BLaER1 treated with 17β-estradiol and CSF1 and Interleukin-3, amounts not matched to agents 10 nM and 100 nM (cell line): ENCODE measurements at regions not wholly inside any gene's neighbourhood (a gene's known extent, or its start where the extent isn't known, plus 50 kb on each side); places are given as distances from the start of the nearest gene placed in this dataset.
A peak's percentile ranks its signal among the peaks of the same experiment; 100 is the strongest.
"Not testable (repeated sequence)": the region's sequence is repeated elsewhere in the genome, so short reads cannot be mapped to it uniquely, and the experiment has no call there.

Experiments
- H3K27ac ChIP-seq, 11 experiments: shearing (Covaris generic); formaldehyde crosslinking; 2 replicates each; pipeline ENCODE4 v1.8.1; 2022
- H3K27me3 ChIP-seq, 11 experiments: shearing (Covaris generic); formaldehyde crosslinking; 2 replicates each; pipeline ENCODE4 v1.8.1; 2022
- H3K36me3 ChIP-seq, 11 experiments: shearing (Covaris generic); formaldehyde crosslinking; 2 replicates each; pipeline ENCODE4 v1.8.1; 2022
- H3K4me1 ChIP-seq, 10 experiments: shearing (Covaris generic); formaldehyde crosslinking; 2 replicates each; pipeline ENCODE4 v1.8.1; 2022
- H3K4me2 ChIP-seq, 11 experiments: shearing (Covaris generic); formaldehyde crosslinking; 2 replicates each; pipeline ENCODE4 v1.8.1; 2022
- H3K4me3 ChIP-seq, 10 experiments: shearing (Covaris generic); formaldehyde crosslinking; 2 replicates each; pipeline ENCODE4 v1.8.1; 2022
- H3K9ac ChIP-seq, 11 experiments: shearing (Covaris generic); formaldehyde crosslinking; 2 replicates each; pipeline ENCODE4 v1.8.1; 2022
- H3K9me3 ChIP-seq, 11 experiments: shearing (Covaris generic); formaldehyde crosslinking; replicated peaks in 1 of 11; 2 replicates each; pipeline ENCODE4 v1.8.1; 2022
- H4K20me1 ChIP-seq, 11 experiments: shearing (Covaris generic); formaldehyde crosslinking; 2 replicates each; pipeline ENCODE4 v1.8.1; 2022
- Cebpa-rat ChIP-seq, 11 experiments: shearing (Covaris generic); IDR thresholded peaks; 2 replicates each; pipeline ENCODE4 v1.8.1; 2022

GRCh38 chr1:232859216-232859615 lies 54.0 kb downstream of the MAP10 start:
- H4K20me1 ChIP-seq: no peaks in the 10 kb centered on the region
- TF ChIP-seq Cebpa-rat (IDR thresholded peaks at IDR 0.05): no peak
- no peaks in the 10 kb centered on the region for H3K36me3 ChIP-seq
- H3K27me3 ChIP-seq: no peaks in the 10 kb centered on the region
- peaks cover 0 to 6% (median 0%) of the 10 kb centered on the region in 10 experiments; a peak in 1 of 20 replicates for H3K4me1 ChIP-seq
- H3K4me2 ChIP-seq: no peak overlapping the region
- no peak overlapping the region for H3K9ac ChIP-seq
- no peak overlapping the region for H3K4me3 ChIP-seq
- no peaks in the 10 kb centered on the region for H3K9me3 ChIP-seq
- no peak overlapping the region for H3K27ac ChIP-seq

- TF ChIP-seq Cebpa-rat (IDR thresholded peaks at IDR 0.05): no peak
- Histone ChIP-seq H3K4me1 (no peaks in the 10 kb centered on the region), H3K4me2 (no peak overlapping the region), H3K9me3 (no peaks in the 10 kb centered on the region), H3K36me3 (no peaks in the 10 kb centered on the region), H3K9ac (no peak overlapping the region), H3K4me3 (no peak overlapping the region), H3K27me3 (no peaks in the 10 kb centered on the region), H4K20me1 (no peaks in the 10 kb centered on the region), H3K27ac (no peak overlapping the region)
Observed at GRCh38 chr1:232861107-232861506, 55.9 kb downstream of the MAP10 start.

- Histone ChIP-seq H3K4me2 (no peak overlapping the region), H3K4me1 (peaks cover 0 to 1% (median 0%) of the 10 kb centered on the region in 10 experiments; a peak in 1 of 20 replicates), H3K9ac (no peak overlapping the region), H3K27ac (no peak overlapping the region), H3K9me3 (no peaks in the 10 kb centered on the region), H3K36me3 (no peaks in the 10 kb centered on the region), H3K4me3 (no peak overlapping the region), H3K27me3 (no peaks in the 10 kb centered on the region), H4K20me1 (no peaks in the 10 kb centered on the region)
- TF ChIP-seq Cebpa-rat (IDR thresholded peaks at IDR 0.05): no peak
Observed at GRCh38 chr1:232863544-232864275, 58.5 kb downstream of the MAP10 start.

- no peak overlapping the region for H3K27ac ChIP-seq
- no peak overlapping the region for H3K4me3 ChIP-seq
- no peaks in the 10 kb centered on the region for H4K20me1 ChIP-seq
- H3K4me2 ChIP-seq: no peak overlapping the region
- H3K27me3 ChIP-seq: no peaks in the 10 kb centered on the region
- no peaks in the 10 kb centered on the region for H3K9me3 ChIP-seq
- TF ChIP-seq Cebpa-rat (IDR thresholded peaks at IDR 0.05): no peak
- no peaks in the 10 kb centered on the region for H3K36me3 ChIP-seq
- peaks cover 0 to 6% (median 0%) of the 10 kb centered on the region in 10 experiments; a peak in 2 of 20 replicates for H3K4me1 ChIP-seq
- no peak overlapping the region for H3K9ac ChIP-seq
Observed at GRCh38 chr1:232865102-232865931, 60.1 kb downstream of the MAP10 start.

- Histone ChIP-seq H3K9ac (no peak overlapping the region), H3K36me3 (no peaks in the 10 kb centered on the region), H3K27ac (no peak overlapping the region), H3K4me1 (peaks cover 0 to 6% (median 0%) of the 10 kb centered on the region in 10 experiments; a peak in 2 of 20 replicates), H3K4me3 (no peak overlapping the region), H3K27me3 (no peaks in the 10 kb centered on the region), H4K20me1 (no peaks in the 10 kb centered on the region), H3K9me3 (peaks cover 0 to 5% (median 0%) of the 10 kb centered on the region in 11 experiments; a peak in 1 of 22 replicates), H3K4me2 (0 out of 22 replicates have a peak overlapping the region, but pooled peaks of 2 of the 11 experiments have one; percentile 3 to 21)
- TF ChIP-seq Cebpa-rat (IDR thresholded peaks at IDR 0.05): no peak
Observed at GRCh38 chr1:232868793-232869491, 63.7 kb downstream of the MAP10 start.

- H3K9me3 ChIP-seq, H3K4me2 ChIP-seq, H3K4me1 ChIP-seq, H3K4me3 ChIP-seq, H4K20me1 ChIP-seq, H3K9ac ChIP-seq, H3K36me3 ChIP-seq, H3K27me3 ChIP-seq, H3K27ac ChIP-seq: not testable (repeated sequence)
Observed at GRCh38 chr1:232871291-232871969, 66.2 kb downstream of the MAP10 start.

- Histone ChIP-seq H3K9me3 (peaks cover 0 to 16% (median 5%) of the 10 kb centered on the region in 11 experiments; a peak in 15 of 22 replicates), H3K27me3 (no peaks in the 10 kb centered on the region), H3K27ac (no peak overlapping the region), H3K4me2 (no peak overlapping the region), H3K9ac (no peak overlapping the region), H3K4me1 (peaks cover 0 to 6% (median 1%) of the 10 kb centered on the region in 10 experiments; a peak in 12 of 20 replicates), H3K36me3 (no peaks in the 10 kb centered on the region), H4K20me1 (no peaks in the 10 kb centered on the region), H3K4me3 (no peak overlapping the region)
- no peak for TF ChIP-seq Cebpa-rat (IDR thresholded peaks at IDR 0.05)
Observed at GRCh38 chr1:232872284-232872683, 67.1 kb downstream of the MAP10 start.

GRCh38 chr1:232872738-232873137 lies 67.5 kb downstream of the MAP10 start:
- no peak for TF ChIP-seq Cebpa-rat (IDR thresholded peaks at IDR 0.05)
- H3K27me3 ChIP-seq: no peaks in the 10 kb centered on the region
- peaks cover 0 to 10% (median 6%) of the 10 kb centered on the region in 10 experiments; a peak in 13 of 20 replicates for H3K4me1 ChIP-seq
- H3K4me3 ChIP-seq: no peak overlapping the region
- no peaks in the 10 kb centered on the region for H4K20me1 ChIP-seq
- no peak overlapping the region for H3K4me2 ChIP-seq
- H3K27ac ChIP-seq: no peak overlapping the region
- no peaks in the 10 kb centered on the region for H3K36me3 ChIP-seq
- H3K9me3 ChIP-seq: peaks cover 0 to 21% (median 10%) of the 10 kb centered on the region in 11 experiments; a peak in 16 of 22 replicates
- H3K9ac ChIP-seq: no peak overlapping the region
